GM12875 (cell line): ENCODE measurements at regions not wholly inside any gene's neighbourhood (a gene's known extent, or its start where the extent isn't known, plus 50 kb on each side); places are given as distances from the start of the nearest gene placed in this dataset.

Experiments
- H3K4me3 ChIP-seq: one replicate; pipeline ENCODE4 v1.5.1; 2011; ENCODE audit warnings: low read depth, low read length, control low read depth
- TF ChIP-seq, protein P1 (sequence below): IDR thresholded peaks from 2 replicates; pipeline ENCODE4 v1.5.1; 2011; ENCODE audit warnings: low read depth, mild to moderate bottlenecking, control low read depth, inconsistent platforms, low read length, moderate library complexity, borderline replicate concordance; ENCODE audit not compliant: insufficient read depth

DNA sequence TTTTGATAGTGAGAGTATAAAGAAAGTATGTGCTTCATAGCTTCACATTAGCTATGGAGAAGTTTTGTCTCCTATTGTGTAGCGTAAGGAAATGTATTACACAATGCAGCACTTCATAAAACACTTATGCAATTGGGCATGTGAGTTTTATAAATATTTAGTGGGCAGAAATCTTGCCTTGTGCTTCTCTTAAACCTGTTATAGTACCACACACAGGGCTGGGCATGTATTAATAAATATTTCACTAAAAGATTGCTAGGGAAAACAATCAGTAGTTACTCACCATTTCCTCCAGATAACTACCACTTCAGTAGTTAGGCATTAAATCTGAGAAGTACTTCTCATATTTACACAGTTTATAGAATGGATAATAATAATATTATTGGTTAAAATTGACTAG lies 1080.8 kb upstream of the PIK3C3 start:
- H3K4me3 ChIP-seq, result no peak overlapping the region
- TF ChIP-seq, protein P1, sequence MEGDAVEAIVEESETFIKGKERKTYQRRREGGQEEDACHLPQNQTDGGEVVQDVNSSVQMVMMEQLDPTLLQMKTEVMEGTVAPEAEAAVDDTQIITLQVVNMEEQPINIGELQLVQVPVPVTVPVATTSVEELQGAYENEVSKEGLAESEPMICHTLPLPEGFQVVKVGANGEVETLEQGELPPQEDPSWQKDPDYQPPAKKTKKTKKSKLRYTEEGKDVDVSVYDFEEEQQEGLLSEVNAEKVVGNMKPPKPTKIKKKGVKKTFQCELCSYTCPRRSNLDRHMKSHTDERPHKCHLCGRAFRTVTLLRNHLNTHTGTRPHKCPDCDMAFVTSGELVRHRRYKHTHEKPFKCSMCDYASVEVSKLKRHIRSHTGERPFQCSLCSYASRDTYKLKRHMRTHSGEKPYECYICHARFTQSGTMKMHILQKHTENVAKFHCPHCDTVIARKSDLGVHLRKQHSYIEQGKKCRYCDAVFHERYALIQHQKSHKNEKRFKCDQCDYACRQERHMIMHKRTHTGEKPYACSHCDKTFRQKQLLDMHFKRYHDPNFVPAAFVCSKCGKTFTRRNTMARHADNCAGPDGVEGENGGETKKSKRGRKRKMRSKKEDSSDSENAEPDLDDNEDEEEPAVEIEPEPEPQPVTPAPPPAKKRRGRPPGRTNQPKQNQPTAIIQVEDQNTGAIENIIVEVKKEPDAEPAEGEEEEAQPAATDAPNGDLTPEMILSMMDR, result no peak

DNA sequence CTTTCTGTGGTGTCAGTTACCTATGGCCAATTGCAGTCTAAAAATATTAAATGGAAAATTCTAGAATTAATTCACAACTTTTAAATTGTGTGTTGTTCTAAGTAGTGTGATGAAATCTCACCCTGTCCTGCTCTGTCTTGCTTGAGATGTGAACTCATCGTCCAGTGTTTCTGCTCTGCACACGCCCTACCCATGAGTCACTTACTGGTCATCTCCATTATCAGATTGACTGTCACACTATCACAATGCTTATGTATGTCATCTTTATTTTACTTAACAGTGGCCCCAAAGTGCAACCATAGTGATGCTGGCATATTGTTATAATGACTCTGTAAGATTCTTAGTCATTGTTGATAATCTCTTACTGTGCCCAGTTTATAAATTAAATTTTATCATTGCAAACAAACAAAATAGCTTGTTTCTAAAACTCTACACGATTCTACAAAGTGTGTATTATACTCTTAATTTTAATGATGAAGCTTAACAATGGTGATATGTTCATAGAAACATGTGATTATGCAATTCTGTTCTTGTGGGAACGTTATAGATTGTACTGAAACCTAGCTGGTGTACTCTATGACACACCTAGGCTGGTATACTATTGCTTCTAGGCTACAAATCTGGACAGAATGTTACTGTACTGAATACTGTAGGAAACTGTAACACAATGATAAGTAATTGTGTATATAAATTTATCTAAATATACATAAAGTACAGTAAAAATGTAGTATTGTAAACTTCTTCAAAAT lies 1086.8 kb upstream of the PIK3C3 start:
- TF ChIP-seq, protein P1, result no peak
- H3K4me3 ChIP-seq, result no peak overlapping the region

DNA sequence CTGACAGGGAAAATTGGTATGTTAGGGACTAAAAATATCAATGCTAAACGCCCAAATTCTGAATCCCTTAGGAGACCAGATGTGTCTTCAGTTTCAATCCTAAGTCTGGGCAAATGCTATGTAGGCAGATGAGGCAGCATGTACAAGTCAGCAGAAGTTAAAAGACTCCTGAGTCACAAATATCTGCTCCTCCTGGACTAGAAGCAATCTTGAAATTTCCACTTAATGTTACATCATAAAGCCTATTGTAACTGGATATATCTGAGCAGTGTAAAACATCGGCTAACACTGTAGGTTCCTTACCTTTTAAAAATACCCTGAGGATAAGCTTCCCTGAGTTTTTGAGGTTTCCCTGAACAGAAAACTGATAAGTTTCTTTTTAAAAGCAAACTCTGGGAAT lies 1087.6 kb upstream of the PIK3C3 start:
- TF ChIP-seq, protein P1, result no peak
- no peak overlapping the region for H3K4me3 ChIP-seq

DNA sequence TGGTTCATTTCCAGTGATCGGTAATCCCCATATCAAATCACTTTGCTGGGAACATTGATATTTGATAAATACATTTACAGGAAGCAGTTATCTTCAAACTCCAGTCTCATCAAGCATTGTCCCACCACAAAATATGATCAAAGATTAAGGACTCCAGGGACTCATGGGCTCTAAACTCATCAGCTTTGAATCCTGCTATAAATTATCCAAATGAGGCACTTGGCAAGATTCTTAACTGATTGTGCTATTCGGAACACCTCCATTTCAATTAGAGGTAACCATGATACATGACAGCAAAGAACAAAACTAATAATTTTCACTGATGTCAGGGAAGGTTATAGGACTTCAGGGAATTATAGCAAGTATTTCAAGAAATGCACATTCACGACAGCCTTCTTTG lies 1088.1 kb upstream of the PIK3C3 start:
- no peak overlapping the region for H3K4me3 ChIP-seq
- TF ChIP-seq, protein P1, result no peak

DNA sequence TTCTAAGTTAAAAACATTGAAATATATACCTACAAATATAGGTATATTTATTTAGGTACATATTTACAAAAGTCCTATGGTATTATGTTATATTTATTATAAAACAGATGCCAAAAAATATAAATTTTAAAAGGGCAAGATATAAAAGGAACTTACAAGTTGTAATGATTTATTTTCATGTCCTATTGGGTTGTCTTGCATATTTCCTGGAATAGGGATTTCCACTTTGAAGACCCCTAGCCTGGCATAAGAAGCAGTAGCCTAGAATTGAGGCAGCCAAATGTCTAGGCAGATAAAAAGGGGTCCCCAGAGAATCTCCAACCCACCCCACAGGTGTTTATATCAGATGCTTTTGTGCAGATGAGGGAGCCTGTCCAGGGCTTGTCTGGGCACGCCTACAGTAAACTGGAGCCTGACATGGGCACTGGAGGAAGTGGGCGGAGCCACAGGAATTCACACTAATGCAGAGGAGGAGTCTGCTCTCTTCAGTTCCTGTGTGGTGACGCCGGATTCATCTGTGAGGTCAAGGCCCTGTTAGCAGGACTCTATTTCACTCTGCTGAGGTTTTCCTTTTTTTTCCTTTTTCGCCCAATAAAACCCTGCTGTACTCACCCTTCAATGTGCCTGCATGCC lies 1088.9 kb upstream of the PIK3C3 start:
- TF ChIP-seq, protein P1, result no peak
- no peak overlapping the region for H3K4me3 ChIP-seq

DNA sequence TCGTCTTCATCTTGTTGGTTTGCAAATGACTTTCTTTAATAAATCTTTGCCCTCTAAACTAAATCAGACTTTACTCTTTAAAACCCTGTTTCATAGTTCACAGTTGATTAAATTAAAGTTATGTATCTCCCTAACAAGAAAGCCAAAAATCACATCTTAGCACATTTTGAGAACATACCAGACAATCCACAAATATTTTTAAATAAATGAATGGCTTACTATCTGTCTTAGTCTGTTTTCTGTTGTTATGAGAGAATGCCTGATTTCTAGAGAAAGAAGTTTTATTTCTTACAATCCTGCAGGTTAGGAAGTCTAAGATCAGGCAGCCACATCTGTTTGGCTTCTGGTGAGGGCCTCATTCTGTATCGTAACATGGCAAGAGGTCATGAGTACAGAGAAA lies 1090.2 kb upstream of the PIK3C3 start:
- H3K4me3 ChIP-seq, result no peak overlapping the region
- TF ChIP-seq, protein P1, result no peak

DNA sequence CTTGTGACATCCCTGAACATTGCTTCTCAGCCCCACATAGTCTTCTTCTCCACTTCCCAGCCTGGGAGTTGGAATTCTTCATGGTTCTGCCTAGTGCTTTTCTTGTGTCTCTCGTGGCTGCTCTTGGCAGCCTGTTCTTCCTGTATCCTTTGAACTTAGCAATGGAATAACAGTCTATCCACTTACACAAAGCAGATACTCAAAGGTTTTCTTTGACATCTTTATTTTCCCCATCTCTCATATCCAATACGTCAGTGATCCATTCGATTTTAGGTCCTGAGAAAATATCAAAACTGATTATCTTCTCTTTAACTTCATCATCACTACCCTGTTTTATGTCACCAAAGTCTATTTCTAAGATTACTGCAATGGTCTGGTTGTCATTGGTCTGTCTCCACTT lies 1091.2 kb upstream of the PIK3C3 start:
- TF ChIP-seq, protein P1, result no peak
- H3K4me3 ChIP-seq, result no peak overlapping the region
